ACC112 (cell line): ENCODE measurements at regions not wholly inside any gene's neighbourhood (a gene's known extent, or its start where the extent isn't known, plus 50 kb on each side); places are given as distances from the start of the nearest gene placed in this dataset.
A peak's percentile ranks its signal among the peaks of the same experiment; 100 is the strongest.

ENCODE experiments used
- H2AFZ ChIP-seq: fragments of 200-600 bp; sonication (generic); one replicate; pipeline ENCODE4 v1.6.0; 2017; ENCODE audit warnings: antibody characterized with exemption, low read length; ENCODE audit not compliant: unreplicated experiment
- H3K27ac ChIP-seq: fragments of 200-600 bp; sonication (generic); 2 replicates; pipeline ENCODE4 v1.5.1; 2014; ENCODE audit warnings: low read depth, mild to moderate bottlenecking, antibody characterized with exemption, low read length, moderate library complexity
- H3K27me3 ChIP-seq: fragments of 200-600 bp; sonication (generic); 2 replicates; pipeline ENCODE4 v1.6.1; 2014; ENCODE audit warnings: mild to moderate bottlenecking, antibody characterized with exemption, low read length, moderate library complexity, mixed read lengths; ENCODE audit not compliant: insufficient read depth
- H3K36me3 ChIP-seq: fragments of 200-600 bp; sonication (generic); 2 replicates; pipeline ENCODE4 v1.6.1; 2016; ENCODE audit warnings: mild to moderate bottlenecking, antibody characterized with exemption, low read length, moderate library complexity, mixed read lengths; ENCODE audit not compliant: insufficient read depth
- H3K4me1 ChIP-seq: fragments of 200-600 bp; sonication (generic); one replicate; pipeline ENCODE4 v1.6.1; 2016; ENCODE audit warnings: low read length, mixed read lengths; ENCODE audit not compliant: insufficient read depth, unreplicated experiment, control insufficient read depth
- H3K4me3 ChIP-seq: fragments of 200-600 bp; sonication (generic); 2 replicates; pipeline ENCODE4 v1.5.1; 2014; ENCODE audit warnings: mild to moderate bottlenecking, low read depth, low read length
- H3K79me2 ChIP-seq: fragments of 200-600 bp; sonication (generic); one replicate; pipeline ENCODE4 v1.6.0; 2016; ENCODE audit warnings: low read length; ENCODE audit not compliant: control insufficient read depth, unreplicated experiment, insufficient read depth

- H3K27ac ChIP-seq = no peak overlapping the region
- H3K79me2 ChIP-seq = no peaks in the 10 kb centered on the region
- peaks cover 13% of the 10 kb centered on the region for H3K4me1 ChIP-seq
- no peaks in the 10 kb centered on the region for H3K27me3 ChIP-seq
- H3K4me3 ChIP-seq = no peak overlapping the region
- no peaks in the 10 kb centered on the region for H3K36me3 ChIP-seq
- H2AFZ ChIP-seq = no peak overlapping the region
These were observed 60.5 kb upstream of the POMGNT2 start for GRCh38 chr3:43166406-43166805.

- no peaks in the 10 kb centered on the region for H3K27me3 ChIP-seq
- no peak overlapping the region for H3K27ac ChIP-seq
These were observed 59.9 kb upstream of the POMGNT2 start for GRCh38 chr3:43165786-43166185.

GRCh38 chr3:43163895-43164493, 58.1 kb upstream of the POMGNT2 start:
- H3K27ac ChIP-seq = no peak overlapping the region
- H3K27me3 ChIP-seq = no peaks in the 10 kb centered on the region
- H3K4me3 ChIP-seq = no peak overlapping the region
- H3K4me1 ChIP-seq = peaks cover 6% of the 10 kb centered on the region
- H3K79me2 ChIP-seq = no peaks in the 10 kb centered on the region
- H2AFZ ChIP-seq = no peak overlapping the region
- no peaks in the 10 kb centered on the region for H3K36me3 ChIP-seq

More at GRCh38 chr3:43165786-43166185, 59.9 kb upstream of the POMGNT2 start:
- H3K4me3 ChIP-seq = no peak overlapping the region
- no peaks in the 10 kb centered on the region for H3K79me2 ChIP-seq
- H2AFZ ChIP-seq = no peak overlapping the region
- H3K36me3 ChIP-seq = no peaks in the 10 kb centered on the region
- H3K4me1 ChIP-seq = peaks cover 7% of the 10 kb centered on the region

DNA sequence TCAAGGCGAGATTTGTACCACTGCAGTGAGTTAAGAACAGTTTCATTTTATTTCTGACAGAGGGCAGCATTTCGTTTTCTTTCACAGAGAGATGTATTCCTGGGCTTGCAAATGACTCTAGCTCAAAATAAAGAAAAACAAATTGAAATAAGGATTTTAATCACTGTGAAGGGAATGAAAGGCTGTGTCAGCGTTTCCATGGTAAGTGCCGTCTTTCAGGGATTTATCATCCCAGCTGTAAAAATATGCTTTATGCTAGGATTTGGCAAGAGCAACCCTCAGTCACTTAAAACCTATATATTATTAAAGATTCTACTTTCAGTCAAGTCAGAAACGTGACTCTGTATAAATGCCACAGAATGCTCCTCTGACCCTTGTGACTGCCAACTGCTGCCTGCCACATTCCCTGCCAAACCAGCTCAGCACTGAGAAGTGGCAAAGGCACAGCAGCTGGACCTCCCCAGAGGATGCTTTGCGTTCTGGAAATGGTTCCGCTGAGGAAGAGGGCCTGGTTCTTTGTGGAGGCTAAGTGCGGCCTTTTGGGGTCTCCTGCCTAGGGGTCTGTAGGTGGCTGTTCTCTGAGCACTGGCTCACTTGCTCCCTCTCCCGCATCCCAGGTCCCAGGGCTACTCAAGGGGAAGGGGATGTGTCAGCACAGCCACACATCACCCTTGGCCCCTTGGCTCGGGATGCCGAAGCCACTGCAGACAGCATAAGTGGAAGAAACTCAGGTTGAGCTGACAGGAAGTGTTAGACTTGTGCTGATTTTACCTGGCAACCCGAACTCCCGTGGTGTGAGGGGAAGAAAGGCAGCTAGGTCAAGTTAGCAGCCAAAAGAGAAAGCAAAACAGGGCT, 56.6 kb upstream of the POMGNT2 start:
- Histone ChIP-seq H2AFZ (peak overlapping the region; percentile 15), H3K4me1 (peaks cover 6% of the 10 kb centered on the region), H3K36me3 (no peaks in the 10 kb centered on the region), H3K27ac (no peak overlapping the region), H3K4me3 (no peak overlapping the region), H3K27me3 (no peaks in the 10 kb centered on the region), H3K79me2 (no peaks in the 10 kb centered on the region)

DNA sequence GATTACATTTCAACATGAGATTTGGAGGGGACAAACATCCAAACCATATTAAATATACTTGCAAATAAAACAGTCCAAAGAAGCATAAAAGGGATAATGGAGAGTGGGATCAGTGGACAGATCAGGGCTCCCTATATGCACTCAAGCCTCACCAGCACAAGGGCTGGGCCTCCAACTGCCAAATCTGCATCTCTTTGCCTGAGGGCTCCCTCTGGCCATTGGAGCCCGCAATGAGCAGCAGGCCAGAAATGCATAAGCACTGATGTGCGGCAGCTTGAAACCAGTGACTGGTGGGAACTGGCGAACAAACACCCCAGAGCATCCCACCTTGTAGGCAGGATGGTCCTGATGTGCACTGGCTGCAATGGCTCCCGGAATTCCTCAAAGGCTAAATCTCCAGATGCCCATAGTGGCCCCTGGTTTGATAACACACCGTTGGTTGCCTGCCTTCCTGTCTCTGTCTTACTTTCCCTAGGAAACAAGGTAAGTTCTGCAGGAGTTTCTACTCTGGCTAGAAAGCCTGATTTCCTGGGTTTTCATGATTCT, 55.9 kb upstream of the POMGNT2 start:
- Histone ChIP-seq H3K36me3 (no peaks in the 10 kb centered on the region), H3K27me3 (no peaks in the 10 kb centered on the region), H3K79me2 (no peaks in the 10 kb centered on the region), H3K4me1 (peaks cover 6% of the 10 kb centered on the region), H2AFZ (no peak overlapping the region), H3K4me3 (no peak overlapping the region), H3K27ac (no peak overlapping the region)

DNA sequence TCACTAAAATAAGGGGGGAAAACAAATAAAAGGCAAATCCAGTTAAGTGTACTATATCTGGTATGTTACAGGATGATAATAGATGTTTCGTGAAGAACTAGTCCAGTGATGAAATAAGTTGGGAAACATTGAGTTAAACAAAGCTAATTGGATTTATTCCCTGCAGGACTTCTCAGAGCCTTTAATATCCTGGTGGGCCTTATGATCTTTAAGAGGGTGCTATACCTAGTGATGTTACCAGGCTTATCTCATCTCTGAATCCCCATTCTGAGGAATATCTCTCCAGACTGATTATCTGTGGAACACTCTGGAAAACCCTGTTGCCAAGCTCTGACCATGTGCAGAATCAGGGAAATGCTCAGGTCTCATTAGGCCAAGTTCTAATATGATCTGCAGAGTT, 54.8 kb upstream of the POMGNT2 start:
- no peak overlapping the region for H2AFZ ChIP-seq
- H3K4me3 ChIP-seq = no peak overlapping the region
- peaks cover 6% of the 10 kb centered on the region for H3K4me1 ChIP-seq
- H3K36me3 ChIP-seq = no peaks in the 10 kb centered on the region
- H3K27ac ChIP-seq = no peak overlapping the region
- H3K27me3 ChIP-seq = no peaks in the 10 kb centered on the region
- no peaks in the 10 kb centered on the region for H3K79me2 ChIP-seq

DNA sequence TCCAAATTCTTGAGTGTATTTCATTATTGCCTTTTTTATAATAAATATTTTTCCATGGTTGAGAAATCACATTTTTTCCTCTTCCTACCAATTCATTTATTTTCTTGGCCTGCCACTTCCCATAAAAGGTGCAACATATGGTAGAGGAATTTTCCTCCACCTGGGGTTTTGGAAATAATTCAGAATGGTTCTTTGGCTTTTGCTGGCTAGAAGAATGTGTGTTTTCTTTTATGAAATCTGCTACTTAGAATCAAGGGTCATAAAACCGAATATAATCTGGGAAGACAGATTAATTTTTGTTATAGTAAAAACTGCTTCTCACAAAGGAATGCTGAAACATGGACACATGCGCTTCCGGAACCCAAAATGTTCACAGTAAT, 54.0 kb upstream of the POMGNT2 start:
- Histone ChIP-seq H3K4me1 (peaks cover 6% of the 10 kb centered on the region), H3K4me3 (no peak overlapping the region), H2AFZ (no peak overlapping the region), H3K27ac (no peak overlapping the region), H3K36me3 (no peaks in the 10 kb centered on the region), H3K27me3 (no peaks in the 10 kb centered on the region), H3K79me2 (no peaks in the 10 kb centered on the region)

DNA sequence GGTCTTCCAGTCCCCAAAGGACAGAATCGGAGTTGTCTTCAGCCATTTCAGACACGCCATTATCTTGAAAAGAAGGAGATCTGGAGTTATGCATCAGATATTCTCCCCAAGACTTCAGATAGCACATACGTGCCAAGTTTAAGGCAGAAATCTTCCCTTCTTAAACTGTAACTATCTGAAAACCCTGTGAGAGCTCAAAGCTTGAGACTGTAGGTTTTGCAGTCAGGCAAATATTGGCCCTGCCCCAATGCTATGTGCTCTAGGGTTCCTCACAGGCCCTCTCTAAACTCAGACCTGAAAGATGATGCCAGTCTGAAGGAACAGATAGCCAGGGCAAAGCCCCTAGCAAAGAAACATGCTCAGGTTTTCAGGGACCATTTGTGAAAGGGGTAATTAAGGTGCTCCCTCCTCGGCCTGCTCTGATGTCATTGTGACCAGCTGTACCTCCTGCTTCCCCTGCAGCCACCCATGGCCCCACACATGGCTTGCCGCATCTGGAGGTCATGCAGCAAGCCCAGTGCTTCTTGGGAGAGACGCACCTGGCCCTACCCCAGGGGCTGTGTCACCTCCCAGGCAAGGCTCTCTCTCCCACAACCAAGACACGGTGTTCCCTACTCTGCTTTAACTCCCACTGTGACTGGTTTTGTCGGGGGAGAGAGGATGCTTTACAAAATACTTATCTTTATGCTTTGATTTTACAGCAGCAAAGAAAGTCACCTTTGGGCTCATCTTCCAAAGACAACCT, 53.4 kb upstream of the POMGNT2 start:
- Histone ChIP-seq H2AFZ (no peak overlapping the region), H3K4me3 (no peak overlapping the region), H3K4me1 (peaks cover 6% of the 10 kb centered on the region), H3K27me3 (no peaks in the 10 kb centered on the region), H3K27ac (no peak overlapping the region), H3K36me3 (no peaks in the 10 kb centered on the region), H3K79me2 (no peaks in the 10 kb centered on the region)

DNA sequence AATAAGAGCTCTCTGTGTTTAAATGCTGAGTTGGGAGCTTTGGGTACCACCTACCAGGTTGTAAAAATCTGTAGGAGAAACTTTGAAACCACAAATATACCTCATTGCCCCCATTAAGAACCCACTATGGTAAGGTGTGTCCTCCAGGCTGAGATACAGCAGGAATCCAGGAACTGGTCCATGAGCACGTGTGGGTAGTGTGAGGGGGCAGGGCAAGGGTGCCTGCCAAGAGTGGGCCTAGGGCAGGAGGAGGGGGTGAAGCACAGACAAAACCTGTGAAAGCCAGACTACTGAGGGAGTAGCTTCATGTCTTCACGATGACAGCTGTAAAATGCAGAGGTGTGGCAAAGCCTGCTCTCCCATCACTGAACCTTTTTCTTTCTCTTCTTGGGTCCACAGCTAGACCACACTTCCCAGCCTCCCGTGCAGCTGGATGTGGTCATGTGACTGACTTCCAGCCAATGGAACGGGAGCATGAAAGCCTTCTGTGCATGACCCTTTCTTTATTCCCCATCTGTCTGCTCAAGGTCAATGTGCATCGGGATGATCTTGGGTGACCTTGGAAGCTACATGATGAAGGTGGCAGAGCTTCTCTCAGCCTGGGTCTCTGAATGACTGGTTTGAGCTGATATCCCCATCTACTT, 51.1 kb upstream of the POMGNT2 start:
- Histone ChIP-seq H3K4me1 (peaks cover 7% of the 10 kb centered on the region), H3K27ac (no peak overlapping the region), H3K4me3 (no peak overlapping the region), H3K27me3 (peaks cover 15% of the 10 kb centered on the region), H2AFZ (no peak overlapping the region), H3K79me2 (no peaks in the 10 kb centered on the region), H3K36me3 (no peaks in the 10 kb centered on the region)

- Histone ChIP-seq H3K36me3 (no peaks in the 10 kb centered on the region), H3K79me2 (no peaks in the 10 kb centered on the region), H2AFZ (no peak overlapping the region), H3K27ac (no peak overlapping the region), H3K4me3 (no peak overlapping the region), H3K4me1 (peaks cover 7% of the 10 kb centered on the region), H3K27me3 (peaks cover 29% of the 10 kb centered on the region)
These were observed 49.7 kb upstream of the POMGNT2 start for GRCh38 chr3:43155464-43156121.
